Hepatocyte (in vitro differentiated cells): ENCODE measurements at regions not wholly inside any gene's neighbourhood (a gene's known extent, or its start where the extent isn't known, plus 50 kb on each side); places are given as distances from the start of the nearest gene placed in this dataset.

Source experiments
- EZH2phosphoT487 ChIP-seq: fragments of 200-600 bp; sonication (generic); IDR thresholded peaks from one replicate; pipeline ENCODE4 v1.6.1; 2018; ENCODE audit warnings: antibody characterized with exemption, mild to moderate bottlenecking, low read depth, moderate library complexity; ENCODE audit not compliant: unreplicated experiment, severe bottlenecking
- TF ChIP-seq, protein P1 (sequence below): fragments of 200-600 bp; sonication (generic); IDR thresholded peaks from 2 replicates; pipeline ENCODE4 v1.5.1; 2016; ENCODE audit warnings: antibody characterized with exemption, mild to moderate bottlenecking; ENCODE audit not compliant: poor library complexity

DNA sequence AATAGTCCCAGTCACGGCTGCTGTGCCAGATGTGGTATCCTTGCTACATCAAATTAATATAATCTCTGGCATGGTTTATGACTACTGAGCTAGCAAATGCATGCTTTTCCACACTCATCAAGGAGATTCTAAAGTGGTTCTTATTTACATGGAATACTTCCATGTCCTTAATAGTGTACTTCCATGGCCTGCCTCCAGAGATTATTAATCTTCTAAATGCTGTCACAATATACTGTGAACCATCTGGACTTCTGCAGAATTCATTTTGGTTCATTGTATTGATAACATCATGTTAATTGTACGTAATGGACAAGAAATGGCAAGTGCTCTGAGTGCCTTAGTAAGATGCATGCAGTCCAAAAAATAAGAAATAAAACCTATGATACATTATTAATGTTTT lies 230.8 kb downstream of the NUAK1 start:
- TF ChIP-seq, protein P1, sequence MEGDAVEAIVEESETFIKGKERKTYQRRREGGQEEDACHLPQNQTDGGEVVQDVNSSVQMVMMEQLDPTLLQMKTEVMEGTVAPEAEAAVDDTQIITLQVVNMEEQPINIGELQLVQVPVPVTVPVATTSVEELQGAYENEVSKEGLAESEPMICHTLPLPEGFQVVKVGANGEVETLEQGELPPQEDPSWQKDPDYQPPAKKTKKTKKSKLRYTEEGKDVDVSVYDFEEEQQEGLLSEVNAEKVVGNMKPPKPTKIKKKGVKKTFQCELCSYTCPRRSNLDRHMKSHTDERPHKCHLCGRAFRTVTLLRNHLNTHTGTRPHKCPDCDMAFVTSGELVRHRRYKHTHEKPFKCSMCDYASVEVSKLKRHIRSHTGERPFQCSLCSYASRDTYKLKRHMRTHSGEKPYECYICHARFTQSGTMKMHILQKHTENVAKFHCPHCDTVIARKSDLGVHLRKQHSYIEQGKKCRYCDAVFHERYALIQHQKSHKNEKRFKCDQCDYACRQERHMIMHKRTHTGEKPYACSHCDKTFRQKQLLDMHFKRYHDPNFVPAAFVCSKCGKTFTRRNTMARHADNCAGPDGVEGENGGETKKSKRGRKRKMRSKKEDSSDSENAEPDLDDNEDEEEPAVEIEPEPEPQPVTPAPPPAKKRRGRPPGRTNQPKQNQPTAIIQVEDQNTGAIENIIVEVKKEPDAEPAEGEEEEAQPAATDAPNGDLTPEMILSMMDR, result no peak
- TF ChIP-seq EZH2phosphoT487, result no peak
